BLaER1 (cell line): ENCODE measurements at regions not wholly inside any gene's neighbourhood (a gene's known extent, or its start where the extent isn't known, plus 50 kb on each side); places are given as distances from the start of the nearest gene placed in this dataset.

Experiments
- H3K27ac ChIP-seq: shearing (Covaris generic); formaldehyde crosslinking; 2 replicates; pipeline ENCODE4 v1.8.1; 2022
- H3K27me3 ChIP-seq: shearing (Covaris generic); formaldehyde crosslinking; 2 replicates; pipeline ENCODE4 v1.8.1; 2022
- H3K36me3 ChIP-seq: shearing (Covaris generic); formaldehyde crosslinking; 2 replicates; pipeline ENCODE4 v1.8.1; 2022
- H3K4me1 ChIP-seq: shearing (Covaris generic); formaldehyde crosslinking; 2 replicates; pipeline ENCODE4 v1.8.1; 2022
- H3K4me2 ChIP-seq: shearing (Covaris generic); formaldehyde crosslinking; 2 replicates; pipeline ENCODE4 v1.8.1; 2022
- H3K4me3 ChIP-seq: shearing (Covaris generic); formaldehyde crosslinking; 2 replicates; pipeline ENCODE4 v1.8.1; 2022
- H3K9ac ChIP-seq: shearing (Covaris generic); formaldehyde crosslinking; 2 replicates; pipeline ENCODE4 v1.8.1; 2022
- H3K9me3 ChIP-seq: shearing (Covaris generic); formaldehyde crosslinking; 2 replicates; pipeline ENCODE4 v1.8.1; 2022
- H4K20me1 ChIP-seq: shearing (Covaris generic); formaldehyde crosslinking; 2 replicates; pipeline ENCODE4 v1.8.1; 2022
- Cebpa-rat ChIP-seq: shearing (Covaris generic); IDR thresholded peaks from 2 replicates; pipeline ENCODE4 v1.8.1; 2022

DNA sequence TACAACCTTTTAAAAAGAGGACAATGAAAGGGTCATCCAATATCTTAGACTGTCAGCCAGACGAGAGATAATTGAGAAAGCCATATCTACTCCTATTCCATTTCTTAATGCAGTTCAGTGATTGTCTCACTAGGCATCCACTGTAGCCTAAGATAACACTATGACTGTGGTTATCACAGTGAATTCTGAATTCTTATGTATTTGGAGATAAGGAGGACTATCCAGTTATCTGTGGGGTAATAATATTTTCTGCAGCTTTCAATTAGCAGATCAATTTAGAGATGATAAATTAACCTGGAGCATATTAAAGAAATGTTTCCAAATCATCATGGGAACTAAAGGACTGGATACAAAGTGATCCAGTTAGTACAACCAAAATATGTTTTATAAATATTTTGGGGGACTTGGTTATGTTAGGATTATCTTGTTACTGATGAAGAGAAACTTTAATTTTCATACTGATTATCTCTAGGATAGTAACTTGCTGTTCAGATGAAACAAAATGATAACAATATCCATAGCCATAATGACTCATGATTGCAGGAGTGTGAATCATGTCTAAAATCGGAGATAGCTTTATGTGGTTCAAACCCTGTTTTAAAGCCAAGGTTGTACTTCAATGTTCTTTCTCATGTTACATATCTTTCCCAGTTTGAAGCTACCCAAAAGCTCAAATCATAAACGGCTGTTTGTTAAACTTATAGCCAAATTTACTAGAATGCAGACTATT, 1152.0 kb downstream of the HACE1 start:
- Histone ChIP-seq H3K9ac (no peak overlapping the region), H3K9me3 (no peaks in the 10 kb centered on the region), H3K36me3 (no peaks in the 10 kb centered on the region), H3K27ac (no peak overlapping the region), H3K4me1 (no peaks in the 10 kb centered on the region), H4K20me1 (no peaks in the 10 kb centered on the region), H3K4me3 (no peak overlapping the region), H3K4me2 (no peak overlapping the region), H3K27me3 (no peaks in the 10 kb centered on the region)
- no peak for TF ChIP-seq Cebpa-rat

DNA sequence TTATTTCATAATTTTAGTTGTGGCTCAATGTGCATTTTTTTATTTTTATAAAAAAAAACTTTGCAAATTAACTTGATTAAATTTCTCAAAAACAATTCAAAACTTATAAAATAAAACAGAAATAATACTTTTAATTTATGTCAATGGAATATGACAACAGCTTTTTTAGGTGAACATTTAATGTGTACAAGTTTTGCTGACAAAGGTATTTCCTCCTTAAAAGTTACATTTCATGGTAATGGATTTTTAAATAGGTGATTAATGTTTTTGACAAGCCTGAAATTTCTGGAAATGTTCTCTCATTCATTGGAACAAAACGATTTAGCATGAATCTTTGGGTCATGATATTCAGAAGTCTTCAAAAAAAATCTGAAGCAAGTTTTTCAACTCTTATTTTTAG, 1160.0 kb downstream of the HACE1 start:
- H3K4me3 ChIP-seq = no peak overlapping the region
- no peaks in the 10 kb centered on the region for H3K4me1 ChIP-seq
- H3K27me3 ChIP-seq = no peaks in the 10 kb centered on the region
- no peaks in the 10 kb centered on the region for H4K20me1 ChIP-seq
- H3K27ac ChIP-seq = no peak overlapping the region
- no peaks in the 10 kb centered on the region for H3K36me3 ChIP-seq
- H3K4me2 ChIP-seq = no peak overlapping the region
- H3K9me3 ChIP-seq = no peaks in the 10 kb centered on the region
- no peak overlapping the region for H3K9ac ChIP-seq
- no peak for TF ChIP-seq Cebpa-rat

DNA sequence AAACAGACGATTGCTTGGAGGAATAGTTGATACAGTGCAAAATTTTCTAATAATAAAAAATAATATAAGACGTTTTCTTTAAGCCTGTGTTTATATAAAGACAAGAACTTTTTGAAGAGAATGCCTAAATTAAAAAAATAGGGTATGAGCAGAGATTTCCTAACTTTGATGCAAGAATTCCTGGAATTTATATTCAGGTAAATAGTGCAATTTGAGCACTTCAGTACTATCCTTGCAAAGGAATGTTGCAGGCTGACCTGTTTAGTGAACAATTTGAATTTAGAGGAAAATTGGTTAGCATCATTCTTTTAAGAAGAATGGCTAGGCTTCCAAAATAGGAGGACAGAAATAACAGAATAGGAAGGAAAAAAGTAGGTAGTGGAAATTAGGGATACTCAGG, 1172.3 kb downstream of the HACE1 start:
- H3K4me2 ChIP-seq = no peak overlapping the region
- no peaks in the 10 kb centered on the region for H3K27me3 ChIP-seq
- no peak for TF ChIP-seq Cebpa-rat
- H3K4me3 ChIP-seq = no peak overlapping the region
- no peaks in the 10 kb centered on the region for H3K36me3 ChIP-seq
- no peaks in the 10 kb centered on the region for H3K9me3 ChIP-seq
- H3K27ac ChIP-seq = no peak overlapping the region
- H4K20me1 ChIP-seq = no peaks in the 10 kb centered on the region
- no peak overlapping the region for H3K9ac ChIP-seq
- H3K4me1 ChIP-seq = no peaks in the 10 kb centered on the region

DNA sequence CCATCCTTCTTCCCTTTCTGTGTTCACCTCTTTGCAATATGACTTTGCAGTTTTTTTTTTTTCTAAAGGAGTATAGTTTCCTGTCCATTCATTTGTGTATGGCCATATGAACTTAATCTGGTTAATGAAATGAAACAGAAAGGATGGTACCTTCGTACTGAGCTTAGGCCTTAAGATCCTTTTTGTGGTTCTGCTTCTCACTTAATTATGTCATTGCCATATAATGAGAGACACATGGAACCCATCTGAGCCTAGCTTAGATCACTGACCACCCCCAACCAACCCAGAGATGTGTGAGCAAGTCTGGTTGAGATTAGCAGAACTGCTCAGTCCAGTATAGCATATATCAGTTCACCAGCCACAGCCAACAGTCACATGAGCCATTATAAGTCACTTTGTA, 1179.6 kb downstream of the HACE1 start:
- peaks cover 13% of the 10 kb centered on the region; the same call in 1 of the 2 replicates for H3K4me1 ChIP-seq
- H3K36me3 ChIP-seq = no peaks in the 10 kb centered on the region
- H3K9me3 ChIP-seq = peaks cover 15% of the 10 kb centered on the region
- no peak for TF ChIP-seq Cebpa-rat
- no peak overlapping the region for H3K4me3 ChIP-seq
- H3K9ac ChIP-seq = no peak overlapping the region
- no peak overlapping the region for H3K4me2 ChIP-seq
- no peaks in the 10 kb centered on the region for H4K20me1 ChIP-seq
- no peaks in the 10 kb centered on the region for H3K27me3 ChIP-seq
- no peak overlapping the region for H3K27ac ChIP-seq

DNA sequence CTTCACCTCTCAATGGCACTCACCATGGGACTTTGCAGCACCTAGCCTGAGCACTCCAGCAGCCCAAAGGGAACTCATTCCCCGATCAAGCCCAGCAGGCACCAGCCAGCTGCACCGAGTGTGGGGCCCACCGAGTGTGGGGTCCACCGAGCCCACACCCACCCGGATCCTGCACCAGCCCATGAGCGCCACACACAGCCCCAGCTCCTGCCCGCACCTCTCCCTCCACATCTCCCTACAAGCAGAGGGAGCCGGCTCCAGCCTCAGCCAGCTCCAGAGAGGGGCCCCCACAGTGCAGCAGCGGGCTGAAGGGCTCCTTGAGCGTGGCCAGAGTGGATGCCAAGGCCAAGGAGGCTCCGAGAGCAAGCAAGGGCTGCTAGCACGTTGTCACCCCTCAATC, 1182.4 kb downstream of the HACE1 start:
- H3K27ac ChIP-seq = no peak overlapping the region
- no peaks in the 10 kb centered on the region for H3K36me3 ChIP-seq
- no peak for TF ChIP-seq Cebpa-rat
- no peak overlapping the region for H3K4me3 ChIP-seq
- H3K4me1 ChIP-seq = peaks cover 14% of the 10 kb centered on the region; the same call in 1 of the 2 replicates
- no peak overlapping the region for H3K4me2 ChIP-seq
- no peaks in the 10 kb centered on the region for H3K27me3 ChIP-seq
- H3K9ac ChIP-seq = no peak overlapping the region
- no peaks in the 10 kb centered on the region for H4K20me1 ChIP-seq
- H3K9me3 ChIP-seq = peaks cover 15% of the 10 kb centered on the region

DNA sequence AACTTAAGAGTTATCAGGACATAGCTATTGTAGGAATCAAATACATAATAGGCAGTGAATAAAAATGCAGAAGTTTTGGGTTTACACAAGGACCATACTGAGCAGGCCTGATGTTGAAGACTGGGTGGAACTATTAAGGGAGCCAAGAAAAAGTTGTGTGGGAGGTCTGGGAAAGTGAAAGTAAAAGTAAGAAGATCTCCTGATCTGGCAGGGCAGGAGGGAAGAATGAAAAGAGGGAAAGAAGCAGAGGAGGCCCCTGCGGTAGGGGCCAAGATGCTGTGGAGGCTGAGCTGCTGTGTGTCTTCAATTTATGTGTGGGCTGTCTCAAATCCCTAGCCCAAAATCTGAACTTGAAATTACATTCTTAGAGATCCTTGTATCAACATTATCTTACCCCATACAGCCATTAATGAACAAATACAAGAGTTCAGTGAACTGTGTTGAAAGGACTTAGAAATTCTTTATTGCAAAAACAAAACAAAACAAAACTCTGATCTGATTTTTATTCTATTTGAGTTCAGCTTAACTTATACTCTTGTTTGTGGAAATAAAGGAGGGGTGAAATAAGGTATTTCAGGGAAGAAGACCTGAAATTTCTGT, 1183.8 kb downstream of the HACE1 start:
- peak overlapping the region; percentile 63 for H3K4me2 ChIP-seq
- H3K27ac ChIP-seq = peak overlapping the region; percentile 13; the same call in 1 of the 2 replicates
- H3K27me3 ChIP-seq = no peaks in the 10 kb centered on the region
- peaks cover 14% of the 10 kb centered on the region; the same call in 1 of the 2 replicates for H3K4me1 ChIP-seq
- TF ChIP-seq Cebpa-rat = no peak
- H3K9ac ChIP-seq = no peak overlapping the region
- H3K9me3 ChIP-seq = peaks cover 15% of the 10 kb centered on the region
- no peak overlapping the region for H3K4me3 ChIP-seq
- H3K36me3 ChIP-seq = no peaks in the 10 kb centered on the region
- no peaks in the 10 kb centered on the region for H4K20me1 ChIP-seq

DNA sequence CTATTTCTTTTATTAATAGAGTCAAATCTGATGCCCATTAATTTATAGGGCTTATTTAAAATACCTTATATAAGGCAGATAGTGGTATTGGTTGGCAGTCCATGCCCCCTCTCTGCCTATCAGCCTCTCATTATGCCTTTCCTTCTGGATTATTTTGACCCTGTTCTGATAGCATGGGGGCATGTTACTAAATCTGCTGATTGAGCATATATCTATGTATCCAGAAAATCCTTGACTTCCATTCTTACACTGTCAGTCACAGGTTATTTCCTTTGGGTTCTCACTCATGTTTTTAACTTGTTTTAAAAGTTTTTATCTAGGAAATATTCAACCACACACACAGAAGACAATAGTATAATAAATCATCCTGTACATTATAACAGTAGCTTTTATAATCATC, 1184.9 kb downstream of the HACE1 start:
- TF ChIP-seq Cebpa-rat = no peak
- no peak overlapping the region; the same call in 1 of the 2 replicates for H3K4me2 ChIP-seq
- H3K36me3 ChIP-seq = no peaks in the 10 kb centered on the region
- no peak overlapping the region for H3K4me3 ChIP-seq
- H3K4me1 ChIP-seq = peaks cover 14% of the 10 kb centered on the region; the same call in 1 of the 2 replicates
- no peaks in the 10 kb centered on the region for H3K27me3 ChIP-seq
- no peaks in the 10 kb centered on the region for H4K20me1 ChIP-seq
- H3K9me3 ChIP-seq = peaks cover 15% of the 10 kb centered on the region
- no peak overlapping the region for H3K9ac ChIP-seq
- H3K27ac ChIP-seq = no peak overlapping the region

DNA sequence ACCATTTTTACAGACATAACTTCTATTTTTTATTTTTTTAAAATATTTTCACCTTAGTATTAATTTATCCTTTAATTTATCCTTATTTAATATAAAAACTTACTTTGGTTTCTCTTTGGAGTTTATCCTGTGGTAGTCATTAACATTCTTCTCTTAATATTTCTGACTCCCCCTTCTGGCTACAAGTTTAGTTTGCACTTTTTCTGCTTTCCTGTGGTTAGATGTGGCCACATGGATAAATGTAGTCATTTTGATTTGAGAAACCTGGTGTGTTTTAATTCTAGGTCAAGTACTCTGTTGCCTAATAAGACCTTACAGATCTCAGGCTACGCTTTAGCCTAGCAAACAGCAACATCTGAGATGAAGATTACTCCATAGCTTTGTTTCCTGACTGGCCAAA, 1187.5 kb downstream of the HACE1 start:
- no peak overlapping the region for H3K4me3 ChIP-seq
- TF ChIP-seq Cebpa-rat = no peak
- H3K4me2 ChIP-seq = no peak overlapping the region
- H3K9ac ChIP-seq = no peak overlapping the region
- H3K4me1 ChIP-seq = peaks cover 14% of the 10 kb centered on the region; the same call in 1 of the 2 replicates
- H3K27me3 ChIP-seq = no peaks in the 10 kb centered on the region
- H3K36me3 ChIP-seq = no peaks in the 10 kb centered on the region
- H3K27ac ChIP-seq = no peak overlapping the region
- H3K9me3 ChIP-seq = peaks cover 8% of the 10 kb centered on the region
- H4K20me1 ChIP-seq = no peaks in the 10 kb centered on the region

DNA sequence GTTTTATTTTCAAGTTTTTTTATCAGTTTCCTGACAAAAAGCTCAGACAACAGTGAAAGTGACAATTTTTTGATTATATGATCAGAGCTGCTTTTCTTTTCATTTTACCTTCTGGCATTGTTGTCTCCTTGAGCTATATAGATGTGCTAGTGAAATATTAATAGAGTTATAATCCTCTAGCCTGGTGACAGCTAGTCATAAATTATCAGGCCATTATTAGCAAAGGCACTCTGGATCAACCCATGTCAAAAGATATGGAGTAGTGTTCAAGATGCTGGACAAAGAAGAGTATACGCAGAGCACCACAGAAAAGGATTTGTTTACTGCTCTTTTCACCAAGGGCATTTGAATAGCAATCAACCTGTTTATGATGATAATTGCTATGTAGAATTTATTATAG, 1230.1 kb downstream of the HACE1 start:
- Histone ChIP-seq H3K36me3 (no peaks in the 10 kb centered on the region), H3K9me3 (no peaks in the 10 kb centered on the region), H3K4me2 (no peak overlapping the region), H3K9ac (no peak overlapping the region), H4K20me1 (no peaks in the 10 kb centered on the region), H3K27me3 (no peaks in the 10 kb centered on the region), H3K4me1 (no peaks in the 10 kb centered on the region), H3K4me3 (no peak overlapping the region), H3K27ac (no peak overlapping the region)
- TF ChIP-seq Cebpa-rat = no peak

DNA sequence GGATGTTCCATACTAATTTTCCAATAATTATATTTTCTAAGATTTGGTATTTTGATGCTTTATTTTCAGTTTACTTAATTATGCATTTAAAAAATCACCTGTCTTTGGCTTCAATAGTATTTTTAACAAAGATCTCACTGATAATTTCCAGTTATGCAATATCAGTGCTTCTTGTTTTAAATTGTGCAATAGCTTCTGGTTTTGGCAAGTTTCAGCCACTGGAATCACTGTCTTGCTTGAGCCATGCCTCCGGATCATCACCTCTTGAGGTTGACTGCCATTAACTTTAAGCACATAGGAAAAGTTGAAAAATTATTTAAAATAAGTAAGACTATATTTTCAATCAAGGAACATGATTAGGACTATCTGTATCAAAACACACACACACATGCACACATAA, 1242.1 kb downstream of the HACE1 start:
- no peaks in the 10 kb centered on the region for H3K27me3 ChIP-seq
- H3K9me3 ChIP-seq = no peaks in the 10 kb centered on the region
- H4K20me1 ChIP-seq = no peaks in the 10 kb centered on the region
- H3K4me1 ChIP-seq = no peaks in the 10 kb centered on the region
- no peak; the same call in 1 of the 2 replicates for TF ChIP-seq Cebpa-rat
- no peak overlapping the region for H3K4me3 ChIP-seq
- H3K27ac ChIP-seq = no peak overlapping the region
- H3K36me3 ChIP-seq = no peaks in the 10 kb centered on the region
- H3K9ac ChIP-seq = no peak overlapping the region
- no peak overlapping the region for H3K4me2 ChIP-seq
